GM11168 (cell line): ENCODE measurements at regions not wholly inside any gene's neighbourhood (a gene's known extent, or its start where the extent isn't known, plus 50 kb on each side); places are given as distances from the start of the nearest gene placed in this dataset.
"Not testable (repeated sequence)": the region's sequence is repeated elsewhere in the genome, so short reads cannot be mapped to it uniquely, and the experiment has no call there.

Source experiments
- in situ Hi-C: fragments of 300-500 bp; cut with MboI; formaldehyde crosslinking; loops from one replicate; pipeline ENCODE4 v1.12.0; 2022; ENCODE audit warnings: low sequenced_read_pairs; ENCODE audit not compliant: unreplicated experiment

GRCh38 chr13:39803156-39803555, 147.7 kb downstream of the COG6 start:
- in situ Hi-C loops, result no loop called here

GRCh38 chr13:39803851-39804250, 148.4 kb downstream of the COG6 start:
- in situ Hi-C loops, result no loop called here

GRCh38 chr13:39804332-39805210, 149.1 kb downstream of the COG6 start:
- in situ Hi-C loops, result no loop called here

GRCh38 chr13:39809466-39809865, 154.0 kb downstream of the COG6 start:
- in situ Hi-C loops, result no loop called here

- in situ Hi-C loops, result no loop called here
These were observed 154.8 kb downstream of the COG6 start for GRCh38 chr13:39810091-39810877.

GRCh38 chr13:39811051-39811450, 155.6 kb downstream of the COG6 start:
- in situ Hi-C loops, result no loop called here

- in situ Hi-C loops, result no loop called here
These were observed 156.2 kb downstream of the COG6 start for GRCh38 chr13:39811696-39812095.

- in situ Hi-C loops, result no loop called here
These were observed 160.1 kb downstream of the COG6 start for GRCh38 chr13:39815345-39816111.

GRCh38 chr13:39816936-39817335, 161.5 kb downstream of the COG6 start:
- in situ Hi-C loops, result no loop called here

- in situ Hi-C loops, result no loop called here
These were observed 163.5 kb downstream of the COG6 start for GRCh38 chr13:39818953-39819352.

- in situ Hi-C loops, result no loop called here
These were observed 165.1 kb downstream of the COG6 start for GRCh38 chr13:39820606-39821005.

- in situ Hi-C loops, result no loop called here
These were observed 166.5 kb downstream of the COG6 start for GRCh38 chr13:39821977-39822376.

GRCh38 chr13:39822437-39822836, 167.0 kb downstream of the COG6 start:
- in situ Hi-C loops, result no loop called here

GRCh38 chr13:39823063-39823713, 167.7 kb downstream of the COG6 start:
- in situ Hi-C loops, result no loop called here

GRCh38 chr13:39825886-39826285, 170.4 kb downstream of the COG6 start:
- in situ Hi-C loops, result no loop called here

- in situ Hi-C loops, result no loop called here
These were observed 179.8 kb downstream of the COG6 start for GRCh38 chr13:39835253-39835652.

- in situ Hi-C loops, result no loop called here
These were observed 180.6 kb downstream of the COG6 start for GRCh38 chr13:39836038-39836437.

GRCh38 chr13:39837866-39838265, 182.4 kb downstream of the COG6 start:
- in situ Hi-C loops, result not testable (repeated sequence)

- in situ Hi-C loops, result no loop called here
These were observed 184.7 kb downstream of the COG6 start for GRCh38 chr13:39840201-39840600.

GRCh38 chr13:39847336-39847735, 191.9 kb downstream of the COG6 start:
- in situ Hi-C loops, result no loop called here
